Suprapubic skin (tissue), 4 donors: ENCODE measurements at regions not wholly inside any gene's neighbourhood (a gene's known extent, or its start where the extent isn't known, plus 50 kb on each side); places are given as distances from the start of the nearest gene placed in this dataset.

ENCODE experiments used
- DNase-seq, 2 donors: peaks; one replicate each; pipeline ENCODE4 v3.0.0-alpha.2; 2019; ENCODE audit warnings: low spot score in 2 of 2
- H3K27ac ChIP-seq: fragments of 200-600 bp; sonication (generic); one replicate; pipeline ENCODE4 v1.5.1; 2019
- H3K27me3 ChIP-seq: fragments of 200-600 bp; sonication (generic); one replicate; pipeline ENCODE4 v1.5.1; 2019
- H3K36me3 ChIP-seq: fragments of 200-600 bp; sonication (generic); one replicate; pipeline ENCODE4 v1.5.1; 2019
- H3K4me1 ChIP-seq: fragments of 200-600 bp; sonication (generic); one replicate; pipeline ENCODE4 v1.5.1; 2019
- H3K4me3 ChIP-seq: fragments of 200-600 bp; sonication (generic); one replicate; pipeline ENCODE4 v1.5.1; 2019; ENCODE audit warnings: mild to moderate bottlenecking
- H3K9me3 ChIP-seq: fragments of 200-600 bp; sonication (generic); one replicate; pipeline ENCODE4 v1.5.1; 2019
- CTCF ChIP-seq, 2 donors: fragments of 200-600 bp in 1 of 2; fragments of 450-650 bp in 1 of 2; sonication (generic) in 1 of 2; IDR thresholded peaks; one replicate each; pipeline ENCODE4 v1.5.1; 2016 to 2019; ENCODE audit warnings: antibody characterized with exemption in 2 of 2, mild to moderate bottlenecking in 1 of 2, moderate library complexity in 1 of 2
- EP300 ChIP-seq: sonication (generic); formaldehyde crosslinking; IDR thresholded peaks from one replicate; pipeline ENCODE4 v1.6.1; 2017; ENCODE audit warnings: antibody characterized with exemption
- POLR2A ChIP-seq, 2 donors: fragments of 450-650 bp; IDR thresholded peaks; one replicate each; pipeline ENCODE4 v1.6.1; 2017; ENCODE audit warnings: antibody characterized with exemption in 2 of 2, mild to moderate bottlenecking in 2 of 2, moderate library complexity in 2 of 2
- POLR2AphosphoS5 ChIP-seq, 3 donors: sonication (generic); formaldehyde crosslinking; IDR thresholded peaks; one replicate each; pipeline ENCODE4 v1.6.1; 2017; ENCODE audit warnings: antibody characterized with exemption in 3 of 3
- WGBS: methylation state at CpG from one replicate; pipeline ENCODE4 v1.1.5; 2018; 5-methylcytosine and 5-hydroxymethylcytosine counted together

GRCh38 chr12:62130402-62130801 lies 129.8 kb upstream of the USP15 start:
- Histone ChIP-seq H3K4me3 (no peak overlapping the region), H3K4me1 (no peaks in the 10 kb centered on the region), H3K36me3 (no peaks in the 10 kb centered on the region), H3K9me3 (no peaks in the 10 kb centered on the region), H3K27ac (no peak overlapping the region), H3K27me3 (no peaks in the 10 kb centered on the region)
- TF ChIP-seq POLR2A (IDR thresholded peaks at IDR 0.05) (no peak), POLR2AphosphoS5 (IDR thresholded peaks at IDR 0.05) (no peak), EP300 (no peak), CTCF (IDR thresholded peaks at IDR 0.05) (no peak)
- no peak for DNase-seq
- 71% methylated on average over 3 of the region's 3 CpGs for WGBS

- TF ChIP-seq POLR2AphosphoS5 (IDR thresholded peaks at IDR 0.05) (no peak), CTCF (IDR thresholded peaks at IDR 0.05) (no peak), POLR2A (IDR thresholded peaks at IDR 0.05) (no peak), EP300 (no peak)
- H3K27ac ChIP-seq, result no peak overlapping the region
- no peak for DNase-seq
- H3K36me3 ChIP-seq, result no peaks in the 10 kb centered on the region
- no peaks in the 10 kb centered on the region for H3K4me1 ChIP-seq
- no peaks in the 10 kb centered on the region for H3K9me3 ChIP-seq
- H3K27me3 ChIP-seq, result no peaks in the 10 kb centered on the region
- WGBS, result 78% methylated on average over 6 of the region's 6 CpGs
- no peak overlapping the region for H3K4me3 ChIP-seq
Observed at GRCh38 chr12:62130834-62131552, 129.2 kb upstream of the USP15 start.

- H3K27ac ChIP-seq, result no peak overlapping the region
- H3K4me1 ChIP-seq, result no peaks in the 10 kb centered on the region
- H3K36me3 ChIP-seq, result no peaks in the 10 kb centered on the region
- H3K27me3 ChIP-seq, result no peaks in the 10 kb centered on the region
- 99% methylated on average over 2 of the region's 2 CpGs for WGBS
- H3K4me3 ChIP-seq, result no peak overlapping the region
- DNase-seq, result no peak
- H3K9me3 ChIP-seq, result no peaks in the 10 kb centered on the region
- TF ChIP-seq CTCF (IDR thresholded peaks at IDR 0.05), result no peak
- TF ChIP-seq POLR2A (IDR thresholded peaks at IDR 0.05), result no peak
- TF ChIP-seq POLR2AphosphoS5 (IDR thresholded peaks at IDR 0.05), result no peak
- TF ChIP-seq EP300, result no peak
Observed at GRCh38 chr12:62133440-62133839, 126.8 kb upstream of the USP15 start.

GRCh38 chr12:62135553-62136200 lies 124.5 kb upstream of the USP15 start:
- Histone ChIP-seq H3K27ac (no peak overlapping the region), H3K4me3 (no peak overlapping the region), H3K36me3 (no peaks in the 10 kb centered on the region), H3K4me1 (no peaks in the 10 kb centered on the region), H3K9me3 (no peaks in the 10 kb centered on the region), H3K27me3 (no peaks in the 10 kb centered on the region)
- DNase-seq, result no peak
- TF ChIP-seq POLR2AphosphoS5 (IDR thresholded peaks at IDR 0.05) (no peak), CTCF (IDR thresholded peaks at IDR 0.05) (no peak), POLR2A (IDR thresholded peaks at IDR 0.05) (no peak)
- WGBS, result 72% methylated on average over 3 of the region's 3 CpGs

- Histone ChIP-seq H3K9me3 (no peaks in the 10 kb centered on the region), H3K27me3 (no peaks in the 10 kb centered on the region), H3K4me1 (no peaks in the 10 kb centered on the region), H3K4me3 (no peak overlapping the region), H3K36me3 (no peaks in the 10 kb centered on the region), H3K27ac (no peak overlapping the region)
- no peak for TF ChIP-seq EP300
- no peak for TF ChIP-seq CTCF (IDR thresholded peaks at IDR 0.05)
- TF ChIP-seq POLR2AphosphoS5 (IDR thresholded peaks at IDR 0.05), result no peak
- TF ChIP-seq POLR2A (IDR thresholded peaks at IDR 0.05), result no peak
- DNase-seq, result no peak
- WGBS, result 74% methylated on average over 2 of the region's 2 CpGs
Observed at GRCh38 chr12:62136496-62136895, 123.7 kb upstream of the USP15 start.
